Loucy (cell line): ENCODE measurements at regions not wholly inside any gene's neighbourhood (a gene's known extent, or its start where the extent isn't known, plus 50 kb on each side); places are given as distances from the start of the nearest gene placed in this dataset.

Experiments used
- H2AFZ ChIP-seq: fragments of 200-600 bp; sonication (generic); 2 replicates; pipeline ENCODE4 v1.6.0; 2016; ENCODE audit warnings: antibody characterized with exemption, mild to moderate bottlenecking, low read length, moderate library complexity
- H3F3A ChIP-seq: fragments of 200-600 bp; 2 replicates; pipeline ENCODE4 v1.6.0; 2016; ENCODE audit warnings: antibody characterized with exemption, low read depth, mild to moderate bottlenecking
- H3K27me3 ChIP-seq: fragments of 200-600 bp; sonication (generic); 2 replicates; pipeline ENCODE4 v1.6.1; 2014; ENCODE audit warnings: low read length, mild to moderate bottlenecking; ENCODE audit not compliant: insufficient read depth, poor library complexity, severe bottlenecking
- H3K36me3 ChIP-seq: fragments of 200-600 bp; sonication (generic); 2 replicates; pipeline ENCODE4 v1.6.1; 2016; ENCODE audit warnings: low read length; ENCODE audit not compliant: insufficient read depth
- H3K4me1 ChIP-seq: fragments of 200-600 bp; sonication (generic); 2 replicates; pipeline ENCODE4 v1.5.1; 2014; ENCODE audit warnings: low read length, mild to moderate bottlenecking; ENCODE audit not compliant: insufficient read depth, poor library complexity, severe bottlenecking
- H3K4me2 ChIP-seq: fragments of 200-600 bp; sonication (generic); 2 replicates; pipeline ENCODE4 v1.6.0; 2014; ENCODE audit warnings: antibody characterized with exemption, low read length, low read depth, mild to moderate bottlenecking; ENCODE audit not compliant: poor library complexity, severe bottlenecking
- H3K4me3 ChIP-seq: fragments of 200-600 bp; sonication (generic); 2 replicates; pipeline ENCODE4 v1.5.1; 2014; ENCODE audit warnings: low read length, mild to moderate bottlenecking, mixed read lengths; ENCODE audit not compliant: poor library complexity, severe bottlenecking
- H3K79me2 ChIP-seq: fragments of 200-600 bp; sonication (generic); 2 replicates; pipeline ENCODE4 v1.6.1; 2014; ENCODE audit warnings: low read length; ENCODE audit not compliant: insufficient read depth
- H3K9ac ChIP-seq: fragments of 200-600 bp; sonication (generic); 2 replicates; pipeline ENCODE4 v1.6.0; 2014; ENCODE audit warnings: mild to moderate bottlenecking, low read depth, low read length, moderate library complexity; ENCODE audit not compliant: poor library complexity, severe bottlenecking
- H3K9me2 ChIP-seq: fragments of 200-600 bp; sonication (generic); replicated peaks from 2 replicates; pipeline ENCODE4 v1.6.1; 2016; ENCODE audit warnings: low read depth, low read length, mixed read lengths
- H3K9me3 ChIP-seq: fragments of 200-600 bp; sonication (generic); 2 replicates; pipeline ENCODE4 v1.6.1; 2014; ENCODE audit warnings: mild to moderate bottlenecking, antibody characterized with exemption, low read length, low read depth; ENCODE audit not compliant: insufficient read depth
- H4K20me1 ChIP-seq: fragments of 200-600 bp; sonication (generic); 2 replicates; pipeline ENCODE4 v1.6.0; 2014; ENCODE audit warnings: antibody characterized with exemption, low read length, mild to moderate bottlenecking; ENCODE audit not compliant: insufficient read depth, poor library complexity, severe bottlenecking
- EZH2phosphoT487 ChIP-seq: fragments of 200-600 bp; IDR thresholded peaks from 2 replicates; pipeline ENCODE4 v1.6.1; 2018; ENCODE audit warnings: antibody characterized with exemption, mild to moderate bottlenecking, moderate library complexity, borderline replicate concordance
- TF ChIP-seq, protein P1 (sequence below): fragments of 200-600 bp; sonication (generic); conservative IDR thresholded peaks from 2 replicates; pipeline ENCODE4 v1.5.1; 2014; ENCODE audit warnings: mild to moderate bottlenecking, antibody characterized with exemption, low read length

DNA sequence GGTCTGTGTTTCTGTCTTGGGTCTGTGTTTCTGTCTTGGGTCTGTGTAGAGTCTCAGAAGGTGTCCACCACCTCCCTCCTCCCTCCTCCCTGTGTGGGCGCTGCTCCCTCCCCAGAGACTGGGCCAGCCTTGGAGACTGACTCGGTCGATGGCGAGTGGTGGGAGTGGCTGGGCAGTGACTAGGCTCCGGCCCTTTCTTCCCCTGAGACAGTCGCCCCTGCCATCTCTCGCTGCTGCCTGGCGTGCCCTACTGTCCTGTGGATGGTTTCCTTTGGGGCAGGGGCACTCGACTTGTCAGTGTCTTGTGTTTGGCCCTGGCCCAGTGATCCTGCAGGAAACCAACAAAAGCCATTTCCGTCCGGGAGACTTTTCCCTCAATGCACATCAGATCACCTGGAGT is 215.8 kb downstream of the NDUFA10 start:
- no peaks in the 10 kb centered on the region for H3F3A ChIP-seq
- TF ChIP-seq, protein P1, sequence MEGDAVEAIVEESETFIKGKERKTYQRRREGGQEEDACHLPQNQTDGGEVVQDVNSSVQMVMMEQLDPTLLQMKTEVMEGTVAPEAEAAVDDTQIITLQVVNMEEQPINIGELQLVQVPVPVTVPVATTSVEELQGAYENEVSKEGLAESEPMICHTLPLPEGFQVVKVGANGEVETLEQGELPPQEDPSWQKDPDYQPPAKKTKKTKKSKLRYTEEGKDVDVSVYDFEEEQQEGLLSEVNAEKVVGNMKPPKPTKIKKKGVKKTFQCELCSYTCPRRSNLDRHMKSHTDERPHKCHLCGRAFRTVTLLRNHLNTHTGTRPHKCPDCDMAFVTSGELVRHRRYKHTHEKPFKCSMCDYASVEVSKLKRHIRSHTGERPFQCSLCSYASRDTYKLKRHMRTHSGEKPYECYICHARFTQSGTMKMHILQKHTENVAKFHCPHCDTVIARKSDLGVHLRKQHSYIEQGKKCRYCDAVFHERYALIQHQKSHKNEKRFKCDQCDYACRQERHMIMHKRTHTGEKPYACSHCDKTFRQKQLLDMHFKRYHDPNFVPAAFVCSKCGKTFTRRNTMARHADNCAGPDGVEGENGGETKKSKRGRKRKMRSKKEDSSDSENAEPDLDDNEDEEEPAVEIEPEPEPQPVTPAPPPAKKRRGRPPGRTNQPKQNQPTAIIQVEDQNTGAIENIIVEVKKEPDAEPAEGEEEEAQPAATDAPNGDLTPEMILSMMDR, result no peak
- no peak for TF ChIP-seq EZH2phosphoT487
- H3K4me2 ChIP-seq, result no peak overlapping the region

DNA sequence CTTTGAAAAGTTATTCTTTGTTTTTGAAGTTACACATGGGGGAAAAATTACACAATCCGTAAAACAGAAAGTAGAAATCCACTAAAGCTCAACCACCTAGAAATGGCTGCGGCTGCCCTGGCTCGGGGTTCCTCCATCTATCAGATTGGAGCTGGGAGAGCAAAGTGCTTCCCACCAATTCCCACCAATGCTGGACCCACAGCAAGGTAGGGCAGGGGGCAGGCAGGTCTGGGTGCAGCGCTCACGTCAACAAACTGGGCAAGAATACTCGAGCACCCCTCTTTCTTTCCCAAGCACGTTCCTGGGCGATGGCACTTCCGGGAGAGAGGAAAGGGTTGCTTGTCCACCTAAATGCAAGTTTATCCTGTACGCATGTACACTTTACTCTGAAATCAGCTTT is 217.6 kb downstream of the NDUFA10 start:
- Histone ChIP-seq H3K79me2 (no peaks in the 10 kb centered on the region), H2AFZ (no peak overlapping the region), H3F3A (no peaks in the 10 kb centered on the region), H4K20me1 (no peaks in the 10 kb centered on the region), H3K27me3 (no peaks in the 10 kb centered on the region), H3K9ac (no peak overlapping the region), H3K4me2 (no peak overlapping the region), H3K4me3 (no peak overlapping the region), H3K4me1 (no peaks in the 10 kb centered on the region), H3K36me3 (no peaks in the 10 kb centered on the region), H3K9me3 (peaks cover 6% of the 10 kb centered on the region; the same call in 1 of the 2 replicates), H3K9me2 (no peaks in the 10 kb centered on the region)
- no peak for TF ChIP-seq EZH2phosphoT487
- TF ChIP-seq, protein P1, result no peak

More for the DNA sequence above, 215.8 kb downstream of the NDUFA10 start:
- Histone ChIP-seq H3K79me2 (no peaks in the 10 kb centered on the region), H3K9me3 (peaks cover 9% of the 10 kb centered on the region; the same call in 1 of the 2 replicates), H2AFZ (no peak overlapping the region), H3K9me2 (no peaks in the 10 kb centered on the region), H4K20me1 (no peaks in the 10 kb centered on the region), H3K4me3 (no peak overlapping the region), H3K27me3 (no peaks in the 10 kb centered on the region), H3K36me3 (no peaks in the 10 kb centered on the region), H3K9ac (no peak overlapping the region), H3K4me1 (no peaks in the 10 kb centered on the region)

GRCh38 chr2:239806758-239807434 is 218.2 kb downstream of the NDUFA10 start:
- no peak overlapping the region for H3K9ac ChIP-seq
- H3K4me2 ChIP-seq, result no peak overlapping the region
- no peaks in the 10 kb centered on the region for H3K27me3 ChIP-seq
- no peaks in the 10 kb centered on the region for H3K9me2 ChIP-seq
- no peaks in the 10 kb centered on the region for H3K79me2 ChIP-seq
- H3F3A ChIP-seq, result no peaks in the 10 kb centered on the region
- no peaks in the 10 kb centered on the region for H4K20me1 ChIP-seq
- no peak overlapping the region for H3K4me3 ChIP-seq
- TF ChIP-seq, protein P1, result no peak
- TF ChIP-seq EZH2phosphoT487, result no peak
- H3K36me3 ChIP-seq, result no peaks in the 10 kb centered on the region
- H3K9me3 ChIP-seq, result peaks cover 6% of the 10 kb centered on the region; the same call in 1 of the 2 replicates
- no peak overlapping the region for H2AFZ ChIP-seq
- H3K4me1 ChIP-seq, result no peaks in the 10 kb centered on the region
